ENCODE measurements at regions not wholly inside any gene's neighbourhood (a gene's known extent, or its start where the extent isn't known, plus 50 kb on each side); places are given as distances from the start of the nearest gene placed in this dataset.

GRCh38 chr16:85263239-85263585, 150.9 kb upstream of the CIBAR2 start:
- TF ChIP-seq, protein P1, sequence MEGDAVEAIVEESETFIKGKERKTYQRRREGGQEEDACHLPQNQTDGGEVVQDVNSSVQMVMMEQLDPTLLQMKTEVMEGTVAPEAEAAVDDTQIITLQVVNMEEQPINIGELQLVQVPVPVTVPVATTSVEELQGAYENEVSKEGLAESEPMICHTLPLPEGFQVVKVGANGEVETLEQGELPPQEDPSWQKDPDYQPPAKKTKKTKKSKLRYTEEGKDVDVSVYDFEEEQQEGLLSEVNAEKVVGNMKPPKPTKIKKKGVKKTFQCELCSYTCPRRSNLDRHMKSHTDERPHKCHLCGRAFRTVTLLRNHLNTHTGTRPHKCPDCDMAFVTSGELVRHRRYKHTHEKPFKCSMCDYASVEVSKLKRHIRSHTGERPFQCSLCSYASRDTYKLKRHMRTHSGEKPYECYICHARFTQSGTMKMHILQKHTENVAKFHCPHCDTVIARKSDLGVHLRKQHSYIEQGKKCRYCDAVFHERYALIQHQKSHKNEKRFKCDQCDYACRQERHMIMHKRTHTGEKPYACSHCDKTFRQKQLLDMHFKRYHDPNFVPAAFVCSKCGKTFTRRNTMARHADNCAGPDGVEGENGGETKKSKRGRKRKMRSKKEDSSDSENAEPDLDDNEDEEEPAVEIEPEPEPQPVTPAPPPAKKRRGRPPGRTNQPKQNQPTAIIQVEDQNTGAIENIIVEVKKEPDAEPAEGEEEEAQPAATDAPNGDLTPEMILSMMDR (IDR thresholded peaks at IDR 0.05): no peak
- no peak for TF ChIP-seq POLR2AphosphoS5 (IDR thresholded peaks at IDR 0.05; ENCODE audit: low read depth, low read length)
